ENCODE measurements at regions not wholly inside any gene's neighbourhood (a gene's known extent, or its start where the extent isn't known, plus 50 kb on each side); places are given as distances from the start of the nearest gene placed in this dataset.
"Not testable (repeated sequence)": the region's sequence is repeated elsewhere in the genome, so short reads cannot be mapped to it uniquely, and the experiment has no call there.

DNA sequence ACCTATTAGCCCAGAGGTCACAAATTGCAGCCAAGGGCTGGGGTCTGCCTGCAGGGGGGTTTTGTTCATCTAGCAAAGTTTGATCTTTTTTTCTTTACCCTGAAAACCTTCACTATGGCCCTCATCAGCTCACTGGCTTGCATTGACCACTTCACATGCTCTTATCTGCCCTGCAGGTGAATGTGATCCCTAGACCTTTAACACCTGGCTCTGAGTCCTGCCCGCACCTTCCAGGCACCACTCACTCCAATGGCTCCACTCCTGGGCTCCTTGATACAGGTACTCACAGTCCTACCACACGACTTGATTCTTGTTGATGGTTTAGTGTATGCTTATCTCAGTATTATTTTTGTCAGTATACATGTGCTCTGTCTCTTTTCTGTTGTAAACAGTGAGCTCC is 92.5 kb downstream of the FEM1C start:
- H3K27ac ChIP-seq, result no peak overlapping the region
- no peak for DNase-seq (ENCODE audit: low spot score)
- peaks cover 0 to 31% of the 10 kb centered on the region in 2 donors for H3K4me1 ChIP-seq
- H3K36me3 ChIP-seq, result no peaks in the 10 kb centered on the region
- no peaks in the 10 kb centered on the region for H3K27me3 ChIP-seq
- H3K4me3 ChIP-seq, result no peak overlapping the region
- TF ChIP-seq, protein P1, sequence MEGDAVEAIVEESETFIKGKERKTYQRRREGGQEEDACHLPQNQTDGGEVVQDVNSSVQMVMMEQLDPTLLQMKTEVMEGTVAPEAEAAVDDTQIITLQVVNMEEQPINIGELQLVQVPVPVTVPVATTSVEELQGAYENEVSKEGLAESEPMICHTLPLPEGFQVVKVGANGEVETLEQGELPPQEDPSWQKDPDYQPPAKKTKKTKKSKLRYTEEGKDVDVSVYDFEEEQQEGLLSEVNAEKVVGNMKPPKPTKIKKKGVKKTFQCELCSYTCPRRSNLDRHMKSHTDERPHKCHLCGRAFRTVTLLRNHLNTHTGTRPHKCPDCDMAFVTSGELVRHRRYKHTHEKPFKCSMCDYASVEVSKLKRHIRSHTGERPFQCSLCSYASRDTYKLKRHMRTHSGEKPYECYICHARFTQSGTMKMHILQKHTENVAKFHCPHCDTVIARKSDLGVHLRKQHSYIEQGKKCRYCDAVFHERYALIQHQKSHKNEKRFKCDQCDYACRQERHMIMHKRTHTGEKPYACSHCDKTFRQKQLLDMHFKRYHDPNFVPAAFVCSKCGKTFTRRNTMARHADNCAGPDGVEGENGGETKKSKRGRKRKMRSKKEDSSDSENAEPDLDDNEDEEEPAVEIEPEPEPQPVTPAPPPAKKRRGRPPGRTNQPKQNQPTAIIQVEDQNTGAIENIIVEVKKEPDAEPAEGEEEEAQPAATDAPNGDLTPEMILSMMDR (IDR thresholded peaks at IDR 0.05), result no peak
- no peaks in the 10 kb centered on the region for H3K9me3 ChIP-seq

DNA sequence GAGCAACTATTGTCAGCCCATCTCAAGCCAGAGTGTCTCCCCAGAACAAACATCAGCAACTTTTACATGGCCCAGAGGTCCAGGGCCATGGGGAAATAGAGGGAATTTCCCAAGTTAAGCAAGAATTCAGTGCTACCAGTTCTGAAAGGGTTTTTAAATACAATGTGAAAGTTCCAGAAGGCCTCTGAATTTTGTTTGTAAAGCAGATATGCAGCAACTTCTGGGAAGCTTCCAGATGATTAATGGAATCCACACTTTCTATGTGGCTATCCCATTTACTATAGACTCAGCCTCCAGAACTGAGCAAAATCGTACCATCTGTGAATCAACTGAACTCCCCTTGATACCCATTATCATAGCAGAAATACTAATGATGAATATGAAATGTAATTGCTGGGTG is 93.8 kb downstream of the FEM1C start:
- Histone ChIP-seq H3K4me3 (no peak overlapping the region), H3K9me3 (no peaks in the 10 kb centered on the region), H3K27ac (no peak overlapping the region), H3K4me1 (peaks cover 0 to 29% of the 10 kb centered on the region in 2 donors), H3K27me3 (no peaks in the 10 kb centered on the region), H3K36me3 (no peaks in the 10 kb centered on the region)
- no peak for DNase-seq (ENCODE audit: low spot score)
- TF ChIP-seq, protein P1 (IDR thresholded peaks at IDR 0.05), result no peak

DNA sequence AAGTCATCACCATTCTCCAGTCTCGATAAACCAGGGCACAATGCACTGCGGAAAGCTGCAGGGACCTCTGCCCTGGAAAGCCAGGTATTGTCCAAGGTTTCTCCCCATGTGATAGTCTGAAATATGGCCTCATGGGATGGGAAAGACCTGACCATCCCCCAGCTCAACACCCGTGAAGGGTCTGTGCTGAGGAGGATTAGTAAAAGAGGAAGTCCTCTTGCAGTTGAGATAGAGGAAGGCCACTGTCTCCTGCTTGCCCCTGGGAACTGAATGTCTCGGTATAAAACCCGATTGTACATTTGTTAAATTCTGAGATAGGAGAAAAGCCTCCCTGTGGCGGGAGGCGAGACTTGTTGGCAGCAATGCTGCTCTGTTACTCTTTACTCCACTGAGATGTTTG is 95.9 kb downstream of the FEM1C start:
- not testable (repeated sequence) for H3K4me3 ChIP-seq; H3K27me3 ChIP-seq; H3K27ac ChIP-seq; H3K36me3 ChIP-seq; DNase-seq (ENCODE audit: low spot score); H3K9me3 ChIP-seq
- peaks cover 0 to 16% of the 10 kb centered on the region in 2 donors for H3K4me1 ChIP-seq

DNA sequence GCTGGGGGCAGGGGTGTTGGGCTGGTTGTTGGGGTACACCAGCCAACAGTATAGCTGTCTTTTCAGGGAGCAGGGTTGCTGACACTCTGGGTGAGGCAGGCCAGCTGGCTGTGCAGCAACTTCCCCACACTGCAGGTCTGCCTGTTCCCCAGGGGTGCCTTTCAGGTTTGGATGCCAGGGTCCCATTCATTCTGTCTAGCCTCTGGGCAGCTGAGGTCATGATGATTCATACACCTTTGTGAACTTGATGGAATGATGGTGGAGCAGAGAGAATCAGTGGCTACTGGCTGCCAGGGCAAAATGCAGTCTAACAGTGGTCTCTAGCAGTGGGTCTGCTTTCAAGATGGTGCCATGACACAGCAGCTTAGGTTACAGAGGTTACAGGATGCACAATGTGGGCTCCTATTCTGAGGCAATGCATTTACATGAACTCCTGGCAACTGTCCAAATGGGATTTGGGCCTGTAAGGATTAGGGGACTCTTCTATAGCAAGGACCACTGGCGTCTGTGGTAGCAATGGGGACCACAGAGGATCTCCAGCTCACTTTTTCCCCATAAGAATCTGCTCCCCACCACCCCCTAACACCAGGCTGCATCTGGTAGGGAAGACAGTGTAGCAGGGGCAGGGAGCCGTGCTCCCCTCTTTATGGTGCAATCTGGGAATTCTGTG is 103.7 kb downstream of the FEM1C start:
- Histone ChIP-seq H3K27me3 (no peaks in the 10 kb centered on the region), H3K36me3 (no peaks in the 10 kb centered on the region), H3K4me1 (no peaks in the 10 kb centered on the region), H3K9me3 (peaks cover 0 to 13% of the 10 kb centered on the region in 2 donors), H3K4me3 (no peak overlapping the region), H3K27ac (no peak overlapping the region)
- DNase-seq (ENCODE audit: low spot score), result no peak
- TF ChIP-seq, protein P1 (IDR thresholded peaks at IDR 0.05), result no peak

DNA sequence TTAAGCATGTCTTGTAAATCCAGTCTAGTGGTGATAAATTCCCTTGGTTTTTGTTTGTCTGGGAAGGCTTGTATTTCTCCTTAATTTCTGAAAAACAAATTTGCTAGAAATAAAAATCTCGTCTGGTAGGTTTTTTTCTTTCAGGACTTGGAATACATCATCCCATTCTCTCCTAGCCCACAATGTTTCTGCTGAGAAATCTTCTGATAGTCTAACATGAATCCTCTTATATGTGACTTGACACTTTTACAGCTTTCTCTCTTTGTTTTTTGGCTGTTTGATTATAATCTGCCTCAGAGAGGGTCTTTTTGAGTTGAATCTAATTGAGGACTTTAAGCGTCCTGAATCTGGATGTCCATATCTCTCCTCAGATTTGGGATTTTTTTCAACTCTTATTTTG is 104.9 kb downstream of the FEM1C start:
- DNase-seq (ENCODE audit: low spot score), result no peak
- Histone ChIP-seq H3K27me3 (no peaks in the 10 kb centered on the region), H3K27ac (no peak overlapping the region), H3K4me3 (no peak overlapping the region), H3K9me3 (peaks cover 0 to 13% of the 10 kb centered on the region in 2 donors), H3K4me1 (no peaks in the 10 kb centered on the region), H3K36me3 (no peaks in the 10 kb centered on the region)
- TF ChIP-seq, protein P1 (IDR thresholded peaks at IDR 0.05), result no peak

DNA sequence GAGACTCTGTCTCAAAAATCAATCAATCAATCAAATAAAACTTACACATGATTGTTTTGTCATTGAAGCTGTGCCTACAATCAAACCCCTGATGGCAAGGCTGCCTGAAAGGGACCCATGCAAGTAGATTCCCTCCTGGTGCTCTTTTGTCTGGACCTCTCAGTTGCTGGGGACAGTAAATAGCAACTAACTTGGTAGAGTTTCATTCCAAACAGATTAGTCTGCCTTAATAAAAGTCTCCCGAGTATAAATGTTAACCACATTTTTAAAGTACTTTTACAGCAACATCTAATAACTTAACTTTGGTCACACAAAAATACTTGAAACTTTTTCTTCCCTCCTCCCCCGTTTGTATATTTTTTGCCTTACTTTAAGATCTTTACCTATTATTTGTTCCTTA is 105.5 kb downstream of the FEM1C start:
- no peak for DNase-seq (ENCODE audit: low spot score)
- TF ChIP-seq, protein P1 (IDR thresholded peaks at IDR 0.05), result no peak
- H3K27ac ChIP-seq, result no peak overlapping the region
- no peaks in the 10 kb centered on the region for H3K27me3 ChIP-seq
- no peaks in the 10 kb centered on the region for H3K36me3 ChIP-seq
- H3K4me1 ChIP-seq, result no peaks in the 10 kb centered on the region
- H3K4me3 ChIP-seq, result no peak overlapping the region
- peaks cover 0 to 13% of the 10 kb centered on the region in 2 donors for H3K9me3 ChIP-seq
